ENCODE measurements at regions not wholly inside any gene's neighbourhood (a gene's known extent, or its start where the extent isn't known, plus 50 kb on each side); places are given as distances from the start of the nearest gene placed in this dataset.

- peak; percentile 52 for DNase-seq (ENCODE audit: low read depth, low spot score)
Observed at GRCh38 chr1:219670426-219671149, 57.7 kb upstream of the ZC3H11B start.

GRCh38 chr1:219669556-219669955 lies 56.7 kb upstream of the ZC3H11B start:
- DNase-seq (ENCODE audit: low read depth, low spot score): no peak

- no peak for DNase-seq (ENCODE audit: low read depth, low spot score)
Observed at GRCh38 chr1:219669042-219669441, 56.1 kb upstream of the ZC3H11B start.

- DNase-seq (ENCODE audit: low read depth, low spot score): no peak
Observed at GRCh38 chr1:219668446-219668845, 55.5 kb upstream of the ZC3H11B start.

GRCh38 chr1:219666242-219666641 lies 53.3 kb upstream of the ZC3H11B start:
- DNase-seq (ENCODE audit: low read depth, low spot score): peak; percentile 65

- DNase-seq (ENCODE audit: low read depth, low spot score): no peak
Observed at GRCh38 chr1:219665089-219665488, 52.2 kb upstream of the ZC3H11B start.

- DNase-seq (ENCODE audit: low read depth, low spot score): no peak
Observed at GRCh38 chr1:219664310-219665029, 51.6 kb upstream of the ZC3H11B start.

All from astrocyte of the hippocampus (primary cell).